ENCODE measurements at regions not wholly inside any gene's neighbourhood (a gene's known extent, or its start where the extent isn't known, plus 50 kb on each side); places are given as distances from the start of the nearest gene placed in this dataset.

- TF ChIP-seq ZNF462 (CRISPR knock-in tag; IDR thresholded peaks at IDR 0.05) (no peak), JUNB (IDR thresholded peaks at IDR 0.05; ENCODE audit: unreplicated experiment) (no peak), ZNF114 (CRISPR knock-in tag; IDR thresholded peaks at IDR 0.05) (no peak)
These were observed 53.2 kb upstream of the HIF1A start (continued) for GRCh38 chr14:61641914-61642613.

GRCh38 chr14:61642614-61642982, 52.7 kb upstream of the HIF1A start:
- Mint-ChIP-seq H3K4me1 (peaks cover 3% of the 10 kb centered on the region; the same call in 2 of the 3 replicates), H3K27ac (no peak overlapping the region), H3K9me3 (no peaks in the 10 kb centered on the region), H3K4me3 (no peak overlapping the region), H3K36me3 (ENCODE audit: low read depth) (no peaks in the 10 kb centered on the region), H3K27me3 (ENCODE audit: insufficient read depth, low read depth, poor library complexity) (no peaks in the 10 kb centered on the region)
- ATAC-seq (no peak), DNase-seq (ENCODE audit: low spot score) (no peak)
- Histone ChIP-seq H4K20me1 (replicated peaks; ENCODE audit: insufficient read depth) (no peaks in the 10 kb centered on the region), H3K27me3 (ENCODE audit: insufficient read depth) (no peaks in the 10 kb centered on the region), H3K79me2 (replicated peaks; ENCODE audit: insufficient read depth) (no peaks in the 10 kb centered on the region), H3K27ac (ENCODE audit: low read depth) (no peak overlapping the region), H3K4me3 (no peak overlapping the region), H3K9me2 (ENCODE audit: insufficient read depth) (no peaks in the 10 kb centered on the region), H3K36me3 (ENCODE audit: insufficient read depth) (no peaks in the 10 kb centered on the region), H2AFZ (no peak overlapping the region), H3K4me1 (ENCODE audit: insufficient read depth) (no peaks in the 10 kb centered on the region), H3K4me2 (no peak overlapping the region), H3F3A (replicated peaks; ENCODE audit: low read depth) (no peaks in the 10 kb centered on the region)
- no peak for TF ChIP-seq ZNF114 (CRISPR knock-in tag; IDR thresholded peaks at IDR 0.05)
- TF ChIP-seq ZNF462 (CRISPR knock-in tag; IDR thresholded peaks at IDR 0.05) = no peak
- TF ChIP-seq CTCF (conservative IDR thresholded peaks at IDR 0.05; ENCODE audit: low read depth in 2 of 2) = no peak
